ENCODE measurements at regions not wholly inside any gene's neighbourhood (a gene's known extent, or its start where the extent isn't known, plus 50 kb on each side); places are given as distances from the start of the nearest gene placed in this dataset.

GRCh38 chr12:38969706-38970105 is 64.3 kb upstream of the CPNE8 start:
- H3K36me3 Mint-ChIP-seq (ENCODE audit: insufficient read depth in 2 of 2): peaks cover 0 to 2% of the 10 kb centered on the region in 2 donors
- no peak overlapping the region for H3K4me3 Mint-ChIP-seq
- ATAC-seq (replicated peaks in 1 of 2): no peak
- H3K27me3 Mint-ChIP-seq (ENCODE audit: low read depth): no peaks in the 10 kb centered on the region
- H3K9me3 Mint-ChIP-seq: peaks cover 11% of the 10 kb centered on the region in 2 donors
- no peaks in the 10 kb centered on the region for H3K4me1 Mint-ChIP-seq (ENCODE audit: low read depth)
- H3K27ac Mint-ChIP-seq: no peak overlapping the region
- no peak for DNase-seq

- no peaks in the 10 kb centered on the region for H3K36me3 Mint-ChIP-seq (ENCODE audit: insufficient read depth in 2 of 2)
- no peaks in the 10 kb centered on the region for H3K27me3 Mint-ChIP-seq (ENCODE audit: low read depth)
- DNase-seq (no peak), ATAC-seq (replicated peaks in 1 of 2) (no peak)
- H3K27ac Mint-ChIP-seq: no peak overlapping the region
- H3K4me1 Mint-ChIP-seq (ENCODE audit: low read depth): no peaks in the 10 kb centered on the region
- H3K4me3 Mint-ChIP-seq: no peak overlapping the region
- peaks cover 0 to 3% of the 10 kb centered on the region in 2 donors for H3K9me3 Mint-ChIP-seq
Measured at GRCh38 chr12:38961683-38962082, 56.3 kb upstream of the CPNE8 start.

- no peak for ATAC-seq (replicated peaks in 1 of 2)
- no peak for DNase-seq
- H3K27me3 Mint-ChIP-seq (ENCODE audit: low read depth): no peaks in the 10 kb centered on the region
Measured at GRCh38 chr12:38961012-38961411, 55.6 kb upstream of the CPNE8 start.

GRCh38 chr12:38956337-38956736 is 50.9 kb upstream of the CPNE8 start:
- Mint-ChIP-seq H3K4me3 (no peak overlapping the region), H3K27me3 (ENCODE audit: low read depth) (no peaks in the 10 kb centered on the region), H3K4me1 (ENCODE audit: low read depth) (no peaks in the 10 kb centered on the region), H3K36me3 (ENCODE audit: insufficient read depth in 2 of 2) (no peaks in the 10 kb centered on the region), H3K9me3 (peaks cover 0 to 3% of the 10 kb centered on the region in 2 donors), H3K27ac (no peak overlapping the region)
- DNase-seq: no peak
- no peak for ATAC-seq (replicated peaks in 1 of 2)

More at GRCh38 chr12:38961012-38961411, 55.6 kb upstream of the CPNE8 start:
- Mint-ChIP-seq H3K4me3 (no peak overlapping the region), H3K27ac (no peak overlapping the region), H3K36me3 (ENCODE audit: insufficient read depth in 2 of 2) (no peaks in the 10 kb centered on the region), H3K4me1 (ENCODE audit: low read depth) (no peaks in the 10 kb centered on the region), H3K9me3 (peaks cover 0 to 3% of the 10 kb centered on the region in 2 donors)

Measured in activated T-cell treated with anti-CD3 and anti-CD28 coated beads, Interleukin-2, amount 50 U/mL, for 72 hours (primary cell).